HG02943 (cell line): ENCODE measurements at regions not wholly inside any gene's neighbourhood (a gene's known extent, or its start where the extent isn't known, plus 50 kb on each side); places are given as distances from the start of the nearest gene placed in this dataset.
"Not testable (repeated sequence)": the region's sequence is repeated elsewhere in the genome, so short reads cannot be mapped to it uniquely, and the experiment has no call there.

Experiments
- ATAC-seq: cut with Tn5 transposase; IDR thresholded peaks from one replicate; pipeline ENCODE4 v1.9.1; 2021; ENCODE audit warnings: mild to moderate bottlenecking, low read depth, moderate library complexity; ENCODE audit not compliant: unreplicated experiment

- ATAC-seq: no peak
Observed at GRCh38 chr19:27742041-27742440, 1470.9 kb downstream of the UQCRFS1 start.

- ATAC-seq: no peak
Observed at GRCh38 chr19:27741236-27741635, 1471.7 kb downstream of the UQCRFS1 start.

GRCh38 chr19:27740396-27740795, 1472.6 kb downstream of the UQCRFS1 start:
- ATAC-seq: no peak

DNA sequence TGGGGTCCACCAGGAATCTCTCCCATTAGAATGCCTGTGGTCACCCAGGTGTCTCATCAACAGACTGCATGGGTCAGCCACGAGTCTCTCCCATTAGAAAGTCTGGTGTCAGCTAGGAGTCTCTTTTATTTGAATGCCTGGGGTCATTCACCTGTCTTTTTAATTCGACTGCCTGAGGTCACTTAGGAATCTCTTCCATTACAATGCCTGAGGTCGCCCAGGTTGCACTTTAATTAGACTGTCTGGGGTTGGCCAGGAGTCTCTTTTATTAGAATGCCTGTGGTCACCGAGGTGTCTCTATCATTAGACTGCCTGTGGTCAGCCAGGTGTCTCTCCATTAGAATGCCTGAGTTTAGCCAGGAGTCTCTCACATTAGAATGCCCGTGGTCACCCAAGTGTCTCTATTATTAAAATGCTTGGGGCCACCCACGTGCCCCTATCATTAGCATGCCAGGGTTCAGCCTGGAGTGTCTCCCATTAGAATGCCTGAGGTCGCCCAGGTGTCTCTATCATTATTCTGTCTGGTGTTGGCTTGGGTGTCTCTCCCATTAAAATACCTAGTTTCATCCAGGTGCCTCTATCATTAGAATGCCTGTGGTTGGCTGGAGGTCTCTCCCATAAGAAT, 1474.3 kb downstream of the UQCRFS1 start:
- ATAC-seq: no peak

DNA sequence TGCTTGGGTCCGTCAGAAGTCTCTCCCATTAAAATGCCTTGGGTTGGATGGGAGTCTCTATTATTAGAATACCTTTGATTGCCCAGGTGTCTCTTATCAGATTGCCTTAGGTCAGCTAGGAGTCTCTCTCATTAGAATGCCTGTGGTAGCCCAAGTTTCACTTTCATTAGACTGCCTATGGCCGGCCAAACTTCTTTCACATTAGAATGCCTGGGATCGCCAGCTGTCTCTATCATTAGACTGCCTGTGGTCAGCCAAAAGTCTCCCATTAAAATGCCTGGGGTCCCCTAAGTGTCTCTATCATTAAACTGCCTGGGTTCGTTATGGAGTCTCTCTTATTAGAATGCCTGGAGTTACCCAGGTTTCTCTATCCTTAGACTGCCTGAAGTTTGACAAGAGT, 1476.7 kb downstream of the UQCRFS1 start:
- ATAC-seq: no peak

DNA sequence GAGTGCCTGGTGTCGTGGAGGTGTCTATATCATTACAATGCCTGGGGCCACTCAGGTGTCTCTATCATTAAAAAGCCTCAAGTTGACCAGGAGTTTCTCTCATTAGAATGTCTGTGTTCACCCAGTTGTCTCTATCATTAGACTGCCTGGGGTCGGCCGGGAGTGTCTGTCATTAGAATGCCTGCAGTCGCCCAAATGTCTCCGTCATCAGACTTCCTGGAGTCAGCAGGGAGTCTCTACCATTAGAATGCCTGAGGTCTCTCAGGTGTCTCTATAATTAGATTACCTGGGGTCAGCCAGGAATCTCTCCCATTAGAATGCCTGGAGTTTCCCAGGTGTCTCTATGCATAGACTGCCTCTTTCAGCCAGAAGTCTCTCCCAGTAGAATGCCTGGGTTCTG, 1477.6 kb downstream of the UQCRFS1 start:
- no peak for ATAC-seq

DNA sequence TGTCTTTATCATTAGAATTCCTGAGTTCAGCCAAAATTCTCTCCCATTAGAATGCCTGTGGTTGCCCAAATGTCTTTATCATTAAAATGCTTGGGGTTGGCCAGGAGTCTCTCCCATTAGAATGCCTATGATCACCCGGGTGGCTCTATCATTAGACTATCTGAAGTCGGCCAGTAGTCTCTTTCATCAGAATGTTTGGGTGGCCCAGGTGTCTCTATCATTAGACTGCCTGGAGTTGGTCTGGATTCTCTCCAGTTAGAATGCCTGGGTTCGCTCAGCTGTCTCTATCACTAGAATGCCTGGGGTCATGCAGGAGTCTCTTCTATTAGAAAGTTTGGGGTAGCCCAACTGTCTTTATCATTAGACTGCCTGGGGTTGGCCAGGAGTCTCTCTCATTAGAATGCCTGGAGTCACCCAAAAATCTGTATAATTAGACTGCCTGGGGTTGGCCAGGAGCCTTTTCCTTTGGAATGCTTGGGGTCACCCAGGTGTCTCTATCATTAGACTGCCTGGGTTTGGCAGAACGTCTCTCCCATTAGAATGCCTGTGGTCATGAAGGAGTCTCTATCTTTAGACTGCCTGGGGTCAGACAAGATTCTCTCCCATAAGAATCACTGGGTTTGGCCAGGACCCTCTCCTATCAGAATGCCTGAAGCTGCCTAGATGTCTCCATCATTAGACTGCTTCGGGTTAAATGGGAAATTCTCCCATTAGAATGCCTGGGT, 1478.3 kb downstream of the UQCRFS1 start:
- ATAC-seq: no peak

- no peak for ATAC-seq
Observed at GRCh38 chr19:27733551-27734266, 1479.2 kb downstream of the UQCRFS1 start.

DNA sequence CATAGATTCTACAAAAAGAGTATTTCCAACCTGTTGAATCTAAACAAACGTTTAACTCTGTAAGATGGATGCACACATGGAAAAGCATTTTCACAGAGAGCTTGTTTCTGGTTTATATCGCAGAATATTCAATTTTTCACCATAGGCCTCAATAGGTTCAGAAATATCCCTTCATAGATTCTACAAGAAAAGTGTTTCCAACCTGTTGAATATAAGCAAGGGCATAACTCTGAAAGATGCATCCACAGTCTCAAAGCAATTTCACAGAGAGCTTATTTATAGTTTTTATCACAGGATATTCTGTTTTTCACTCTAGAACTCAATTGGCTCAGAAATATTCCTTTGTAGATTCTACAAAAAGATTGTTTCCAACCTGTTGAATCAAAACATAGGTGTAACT, 1483.6 kb downstream of the UQCRFS1 start:
- ATAC-seq: no peak

DNA sequence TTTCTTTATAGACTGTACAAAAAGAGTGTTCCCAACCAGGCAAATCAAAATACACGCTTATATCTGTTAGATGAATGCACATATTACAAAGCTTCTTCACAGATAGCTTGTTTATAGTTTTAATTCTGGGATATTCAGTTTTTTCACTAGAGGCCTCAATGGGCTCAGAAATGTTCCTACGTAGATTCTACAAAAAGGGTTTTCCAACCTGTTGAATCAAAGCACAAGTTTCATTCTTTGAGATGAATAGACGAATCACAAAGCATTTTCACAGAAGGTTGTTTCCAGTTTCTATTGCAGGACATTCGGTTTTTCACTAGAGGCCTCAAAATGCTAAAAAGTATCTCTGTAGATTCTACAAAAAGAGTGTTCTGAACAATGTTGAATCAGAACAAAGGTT, 1490.3 kb downstream of the UQCRFS1 start:
- ATAC-seq: no peak

- no peak for ATAC-seq
Observed at GRCh38 chr19:27720155-27720554, 1492.8 kb downstream of the UQCRFS1 start.

DNA sequence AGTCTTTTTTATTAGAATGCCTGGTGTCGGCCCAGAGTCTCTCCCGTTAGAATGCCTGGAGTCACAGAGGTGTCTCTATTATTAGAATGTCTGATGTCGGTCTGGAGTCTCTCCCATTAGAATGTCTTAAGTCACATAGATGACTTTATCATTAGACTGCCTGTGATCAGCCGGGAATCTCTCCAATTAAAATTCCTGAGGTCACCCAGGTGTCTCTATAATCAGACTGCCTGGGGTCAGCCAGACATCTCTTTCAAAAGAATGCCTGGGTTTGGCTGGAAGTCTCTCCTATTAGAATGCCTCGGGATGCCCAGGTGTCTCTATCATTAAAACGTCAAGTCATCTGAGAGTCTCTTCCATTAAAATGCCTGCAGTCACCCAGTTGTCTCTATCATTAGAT, 1493.9 kb downstream of the UQCRFS1 start:
- ATAC-seq: no peak

- no peak for ATAC-seq
Observed at GRCh38 chr19:27718234-27718633, 1494.7 kb downstream of the UQCRFS1 start.

- no peak for ATAC-seq
Observed at GRCh38 chr19:27717825-27718224, 1495.1 kb downstream of the UQCRFS1 start.

DNA sequence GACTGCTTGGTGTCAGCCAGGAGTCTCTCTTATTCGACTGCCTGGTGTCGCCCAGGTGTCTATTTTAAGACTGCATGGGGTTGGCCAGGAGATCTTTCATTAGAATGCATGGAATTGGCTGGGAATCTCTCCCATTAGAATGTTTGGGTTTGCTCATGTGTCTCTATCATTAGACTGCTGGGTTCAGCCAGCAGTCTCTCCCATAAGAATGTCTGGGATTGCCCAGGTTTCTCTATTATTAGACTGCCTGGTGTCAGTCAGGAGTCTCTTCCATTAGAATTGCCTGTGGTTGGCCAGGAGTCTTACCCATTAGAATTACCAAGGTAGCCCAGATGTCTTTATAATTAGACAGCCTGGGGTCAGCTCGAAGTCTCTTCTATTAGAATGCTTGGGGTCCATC, 1496.0 kb downstream of the UQCRFS1 start:
- no peak for ATAC-seq

DNA sequence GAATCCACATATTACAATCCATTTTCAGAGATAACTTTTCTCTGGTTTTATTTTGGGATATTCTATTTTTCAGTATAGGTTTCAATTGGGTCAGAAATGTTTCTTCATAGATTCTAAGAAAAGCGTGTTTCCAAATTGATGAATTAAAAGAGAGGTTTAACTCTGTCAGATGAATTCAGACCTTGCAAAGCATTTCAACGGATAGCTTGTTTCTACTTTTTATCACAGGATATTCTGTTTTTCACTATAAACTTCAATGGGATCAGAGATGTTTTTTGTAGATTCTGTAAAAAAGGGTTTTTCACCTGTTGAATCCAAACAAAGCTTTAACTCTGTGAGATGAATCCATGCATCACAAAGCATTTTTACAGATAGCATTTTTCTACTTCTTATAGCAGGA, 1498.1 kb downstream of the UQCRFS1 start:
- ATAC-seq: no peak

- ATAC-seq: no peak
Observed at GRCh38 chr19:27709496-27709895, 1503.5 kb downstream of the UQCRFS1 start.

GRCh38 chr19:27708986-27709385, 1504.0 kb downstream of the UQCRFS1 start:
- ATAC-seq: not testable (repeated sequence)

GRCh38 chr19:27707026-27707425, 1505.9 kb downstream of the UQCRFS1 start:
- not testable (repeated sequence) for ATAC-seq

DNA sequence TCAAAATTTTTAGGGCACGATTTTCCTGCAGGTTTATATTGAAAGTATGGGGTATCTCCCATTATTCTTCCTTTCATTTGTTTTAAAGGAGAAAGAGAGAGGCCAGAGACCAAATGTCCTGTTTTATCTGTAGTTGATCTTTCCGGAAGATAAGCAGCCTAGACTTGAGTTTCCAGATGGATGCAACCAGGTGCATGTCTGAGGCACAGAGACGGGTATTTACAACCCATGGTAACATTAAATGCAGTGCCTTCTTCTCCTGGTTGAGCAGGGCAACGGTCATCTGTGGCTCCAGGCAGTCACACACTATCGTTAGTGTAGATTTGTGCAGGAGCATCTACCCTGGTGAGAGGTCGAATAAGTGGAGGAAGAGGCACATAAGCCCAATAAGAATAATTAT, 1507.1 kb downstream of the UQCRFS1 start:
- no peak for ATAC-seq

DNA sequence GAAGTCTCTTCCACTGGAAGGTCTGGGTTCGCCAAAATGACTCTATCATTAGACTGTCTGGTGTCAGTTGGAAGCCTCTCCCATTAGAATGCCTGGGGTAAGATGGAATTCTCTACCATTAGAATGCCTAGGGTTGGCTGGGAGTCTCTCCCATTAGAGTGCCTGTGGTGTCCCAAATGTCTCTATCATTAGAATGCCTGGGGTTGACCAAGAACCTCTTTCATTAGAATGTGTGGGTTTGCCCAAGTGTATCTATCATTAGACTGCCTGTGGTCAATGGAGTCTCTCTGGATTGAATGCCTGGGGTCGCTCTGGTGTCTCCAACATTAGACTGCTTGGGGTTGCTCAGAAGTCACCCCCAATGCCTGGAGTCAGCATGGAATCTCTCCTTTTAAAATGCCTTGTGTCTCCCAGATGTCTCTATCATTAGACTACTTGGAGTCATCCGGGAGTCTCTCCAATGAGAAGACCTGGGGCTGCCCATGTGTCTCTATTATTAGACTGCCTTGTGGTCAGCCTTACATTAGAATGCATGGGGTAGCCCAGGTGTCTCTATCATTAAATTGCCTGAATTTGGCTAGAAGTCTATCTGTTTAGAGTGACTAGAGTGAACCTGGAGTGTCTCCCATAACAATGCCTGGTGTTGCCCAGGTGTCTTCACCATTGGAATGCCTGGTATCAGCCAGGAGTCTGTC, 1518.4 kb downstream of the UQCRFS1 start:
- ATAC-seq: no peak
